GM23338 (cell line): ENCODE measurements at regions not wholly inside any gene's neighbourhood (a gene's known extent, or its start where the extent isn't known, plus 50 kb on each side); places are given as distances from the start of the nearest gene placed in this dataset.

Experiments
- CTCF ChIP-seq, 2 experiments: fragments of 200-600 bp in 1 of 2; sonication (generic) in 1 of 2; conservative IDR thresholded peaks; 2 replicates each; pipeline versions ENCODE4 v1.5.1 to v1.6.1; 2016 to 2017; ENCODE audit warnings: antibody characterized with exemption in 2 of 2, low read depth in 2 of 2, mild to moderate bottlenecking in 2 of 2, moderate library complexity in 1 of 2
- ETS1 ChIP-seq: IDR thresholded peaks from 2 replicates; pipeline ENCODE4 v1.6.1; 2016; ENCODE audit warnings: antibody characterized with exemption
- EZH2phosphoT487 ChIP-seq: fragments of 200-600 bp; sonication (generic); IDR thresholded peaks from one replicate; pipeline ENCODE4 v1.8.1; 2018; ENCODE audit warnings: antibody characterized with exemption; ENCODE audit not compliant: unreplicated experiment
- JUNB ChIP-seq: IDR thresholded peaks from one replicate; pipeline ENCODE4 v1.6.1; 2016; ENCODE audit warnings: antibody characterized with exemption; ENCODE audit not compliant: unreplicated experiment
- POLR2AphosphoS5 ChIP-seq: IDR thresholded peaks from 2 replicates; pipeline ENCODE4 v1.6.1; 2016; ENCODE audit warnings: antibody characterized with exemption, low read depth
- REST ChIP-seq: IDR thresholded peaks from one replicate; pipeline ENCODE4 v1.6.1; 2018; ENCODE audit warnings: antibody characterized with exemption; ENCODE audit not compliant: unreplicated experiment

- no peak for TF ChIP-seq CTCF (conservative IDR thresholded peaks at IDR 0.05; ENCODE audit: low read depth in 2 of 2)
- TF ChIP-seq JUNB, result no peak
- no peak for TF ChIP-seq POLR2AphosphoS5
- TF ChIP-seq REST, result no peak
- no peak for TF ChIP-seq EZH2phosphoT487
- no peak for TF ChIP-seq ETS1
Observed at GRCh38 chr10:14383266-14383665, 52.5 kb upstream of the FRMD4A start.
